Panc1 (cell line): ENCODE measurements at regions not wholly inside any gene's neighbourhood (a gene's known extent, or its start where the extent isn't known, plus 50 kb on each side); places are given as distances from the start of the nearest gene placed in this dataset.

Source experiments
- ATAC-seq: fragments of 200-7000 bp; cut with Tn5 transposase; 2 replicates; pipeline ENCODE4 v1.9.1; 2020; ENCODE audit warnings: mild to moderate bottlenecking, moderate library complexity
- BruUV-seq: library from RNA; stranded (reverse); fragments of 400-500 nt; replicated peaks from 2 replicates; lab custom pipeline; 2021; lab: Mats Ljungman, UMichigan
- CTCF ChIA-PET: fragments of 300-600 bp; sonication (Branson Sonifier 250); formaldehyde crosslinking; loops from one replicate; lab custom pipeline; 2022; ENCODE audit warnings: antibody characterized with exemption; lab: Charles Lee
- POLR2A ChIA-PET: fragments of 300-600 bp; sonication (Branson Sonifier 250); formaldehyde crosslinking; loops from one replicate; lab custom pipeline; 2022; ENCODE audit warnings: antibody characterized with exemption; lab: Charles Lee
- DNase-seq: peaks from one replicate; pipeline ENCODE4 v3.0.0-alpha.2; 2010; ENCODE audit warnings: low read depth, low spot score
- H3K27ac ChIP-seq: 2 replicates; pipeline ENCODE4 v1.5.1; 2011; ENCODE audit warnings: mild to moderate bottlenecking, low read length, inconsistent platforms
- H3K27me3 ChIP-seq: fragments of 200-500 bp; sonication (Bioruptor generic); 2 replicates; pipeline ENCODE4 v1.6.0; 2014; ENCODE audit warnings: low read length, inconsistent platforms; ENCODE audit not compliant: control insufficient read depth, insufficient read depth
- H3K36me3 ChIP-seq: fragments of 200-500 bp; sonication (Bioruptor generic); 2 replicates; pipeline ENCODE4 v1.5.1; 2014; ENCODE audit warnings: inconsistent platforms, mild to moderate bottlenecking, low read length, moderate library complexity; ENCODE audit not compliant: control insufficient read depth, insufficient read depth
- H3K4me1 ChIP-seq: 2 replicates; pipeline ENCODE4 v1.5.1; 2011; ENCODE audit warnings: inconsistent platforms, mild to moderate bottlenecking, low read length, moderate library complexity; ENCODE audit not compliant: control insufficient read depth, insufficient read depth
- H3K4me3 ChIP-seq, 2 experiments: 2 replicates each; pipeline ENCODE4 v1.5.1; 2011 to 2012; ENCODE audit warnings: low read depth in 2 of 2, low read length in 2 of 2, mild to moderate bottlenecking in 2 of 2, inconsistent platforms in 1 of 2, moderate library complexity in 1 of 2
- H3K9me3 ChIP-seq: fragments of 200-500 bp; sonication (Bioruptor generic); 2 replicates; pipeline ENCODE4 v1.5.1; 2014; ENCODE audit warnings: low read depth, mild to moderate bottlenecking, inconsistent platforms, low read length, moderate library complexity; ENCODE audit not compliant: control insufficient read depth, insufficient read depth
- CTCF ChIP-seq: fragments of 450-650 bp; IDR thresholded peaks from 2 replicates; pipeline ENCODE4 v1.5.1; 2017; ENCODE audit warnings: mild to moderate bottlenecking
- POLR2AphosphoS5 ChIP-seq: IDR thresholded peaks from 2 replicates; pipeline ENCODE4 v1.6.1; 2012; ENCODE audit warnings: mild to moderate bottlenecking, low read depth, low read length, moderate library complexity
- SIN3A ChIP-seq: IDR thresholded peaks from 2 replicates; pipeline ENCODE4 v1.6.1; 2012; ENCODE audit warnings: low read depth, mild to moderate bottlenecking, low read length, moderate library complexity, borderline replicate concordance; ENCODE audit not compliant: insufficient read depth
- TCF7L2 ChIP-seq: IDR thresholded peaks from 2 replicates; pipeline ENCODE4 v1.6.1; 2011; ENCODE audit warnings: mild to moderate bottlenecking, low read depth, low read length, inconsistent platforms
- in situ Hi-C: cut with HindIII; loops from 2 replicates; pipeline ENCODE4 v1.10.0; 2016; ENCODE audit warnings: low sequenced_read_pairs, low pct_unique_long_range_greater_than_20kb
- intact Hi-C: fragments of 100-400 bp; cut with micrococcal nuclease; formaldehyde crosslinking; loops from one replicate; pipeline ENCODE4 v1.10.0; 2022; ENCODE audit not compliant: unreplicated experiment
- TF ChIP-seq, protein P1 (sequence below), 2 experiments: IDR thresholded peaks; 2 replicates each; pipeline ENCODE4 v1.6.1; 2011 to 2012; ENCODE audit warnings: low read depth in 2 of 2, control low read depth in 1 of 2, low read length in 1 of 2, mild to moderate bottlenecking in 1 of 2, moderate library complexity in 1 of 2; ENCODE audit not compliant: insufficient read depth in 1 of 2

DNA sequence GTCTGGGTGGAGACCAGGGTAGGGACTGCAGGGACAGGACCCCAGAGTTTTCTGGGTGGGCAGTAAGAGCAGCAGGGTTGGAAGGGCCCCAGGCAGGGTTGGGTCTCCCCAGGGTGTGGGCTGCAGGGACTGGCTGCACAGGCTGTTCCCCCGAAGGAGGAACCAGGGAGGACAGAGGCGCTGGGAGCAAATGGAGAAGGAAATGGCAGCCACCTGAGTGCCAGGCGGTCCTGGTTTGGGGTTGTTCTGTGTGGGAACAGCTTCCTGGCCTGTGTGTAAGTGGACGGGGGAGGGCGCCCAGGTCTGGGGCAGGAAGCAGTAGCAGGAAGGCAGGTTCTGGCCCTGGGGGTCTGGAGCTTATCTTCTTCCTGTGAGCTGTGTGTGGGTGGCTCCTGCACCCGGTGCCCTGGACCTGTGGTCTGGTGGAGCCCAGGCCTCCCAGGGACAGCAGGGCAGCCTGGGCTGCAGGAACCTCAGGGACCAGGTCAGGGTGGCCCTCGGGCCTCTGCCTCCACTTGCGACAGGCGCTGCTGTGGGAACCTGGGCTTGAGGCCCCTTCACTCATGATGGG is 372.8 kb downstream of the TMEM121 start:
- no peaks in the 10 kb centered on the region for H3K4me1 ChIP-seq
- DNase-seq = no peak
- no TSS peak for BruUV-seq
- intact Hi-C loops = no loop called here
- H3K27me3 ChIP-seq = no peaks in the 10 kb centered on the region
- no peak overlapping the region for H3K4me3 ChIP-seq
- in situ Hi-C loops = no loop called here
- CTCF ChIA-PET = no interaction called here
- POLR2A ChIA-PET = no interaction called here
- no peaks in the 10 kb centered on the region for H3K9me3 ChIP-seq
- ATAC-seq = no peak
- H3K27ac ChIP-seq = no peak overlapping the region
- TF ChIP-seq POLR2AphosphoS5 = no peak
- TF ChIP-seq, protein P1, sequence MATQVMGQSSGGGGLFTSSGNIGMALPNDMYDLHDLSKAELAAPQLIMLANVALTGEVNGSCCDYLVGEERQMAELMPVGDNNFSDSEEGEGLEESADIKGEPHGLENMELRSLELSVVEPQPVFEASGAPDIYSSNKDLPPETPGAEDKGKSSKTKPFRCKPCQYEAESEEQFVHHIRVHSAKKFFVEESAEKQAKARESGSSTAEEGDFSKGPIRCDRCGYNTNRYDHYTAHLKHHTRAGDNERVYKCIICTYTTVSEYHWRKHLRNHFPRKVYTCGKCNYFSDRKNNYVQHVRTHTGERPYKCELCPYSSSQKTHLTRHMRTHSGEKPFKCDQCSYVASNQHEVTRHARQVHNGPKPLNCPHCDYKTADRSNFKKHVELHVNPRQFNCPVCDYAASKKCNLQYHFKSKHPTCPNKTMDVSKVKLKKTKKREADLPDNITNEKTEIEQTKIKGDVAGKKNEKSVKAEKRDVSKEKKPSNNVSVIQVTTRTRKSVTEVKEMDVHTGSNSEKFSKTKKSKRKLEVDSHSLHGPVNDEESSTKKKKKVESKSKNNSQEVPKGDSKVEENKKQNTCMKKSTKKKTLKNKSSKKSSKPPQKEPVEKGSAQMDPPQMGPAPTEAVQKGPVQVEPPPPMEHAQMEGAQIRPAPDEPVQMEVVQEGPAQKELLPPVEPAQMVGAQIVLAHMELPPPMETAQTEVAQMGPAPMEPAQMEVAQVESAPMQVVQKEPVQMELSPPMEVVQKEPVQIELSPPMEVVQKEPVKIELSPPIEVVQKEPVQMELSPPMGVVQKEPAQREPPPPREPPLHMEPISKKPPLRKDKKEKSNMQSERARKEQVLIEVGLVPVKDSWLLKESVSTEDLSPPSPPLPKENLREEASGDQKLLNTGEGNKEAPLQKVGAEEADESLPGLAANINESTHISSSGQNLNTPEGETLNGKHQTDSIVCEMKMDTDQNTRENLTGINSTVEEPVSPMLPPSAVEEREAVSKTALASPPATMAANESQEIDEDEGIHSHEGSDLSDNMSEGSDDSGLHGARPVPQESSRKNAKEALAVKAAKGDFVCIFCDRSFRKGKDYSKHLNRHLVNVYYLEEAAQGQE (IDR thresholded peaks at IDR 0.05; ENCODE audit: insufficient read depth in 1 of 2, low read depth in 2 of 2, low read length in 1 of 2) = no peak
- TF ChIP-seq CTCF = no peak
- no peak for TF ChIP-seq SIN3A
- TF ChIP-seq TCF7L2 = no peak
- H3K36me3 ChIP-seq = no peaks in the 10 kb centered on the region

DNA sequence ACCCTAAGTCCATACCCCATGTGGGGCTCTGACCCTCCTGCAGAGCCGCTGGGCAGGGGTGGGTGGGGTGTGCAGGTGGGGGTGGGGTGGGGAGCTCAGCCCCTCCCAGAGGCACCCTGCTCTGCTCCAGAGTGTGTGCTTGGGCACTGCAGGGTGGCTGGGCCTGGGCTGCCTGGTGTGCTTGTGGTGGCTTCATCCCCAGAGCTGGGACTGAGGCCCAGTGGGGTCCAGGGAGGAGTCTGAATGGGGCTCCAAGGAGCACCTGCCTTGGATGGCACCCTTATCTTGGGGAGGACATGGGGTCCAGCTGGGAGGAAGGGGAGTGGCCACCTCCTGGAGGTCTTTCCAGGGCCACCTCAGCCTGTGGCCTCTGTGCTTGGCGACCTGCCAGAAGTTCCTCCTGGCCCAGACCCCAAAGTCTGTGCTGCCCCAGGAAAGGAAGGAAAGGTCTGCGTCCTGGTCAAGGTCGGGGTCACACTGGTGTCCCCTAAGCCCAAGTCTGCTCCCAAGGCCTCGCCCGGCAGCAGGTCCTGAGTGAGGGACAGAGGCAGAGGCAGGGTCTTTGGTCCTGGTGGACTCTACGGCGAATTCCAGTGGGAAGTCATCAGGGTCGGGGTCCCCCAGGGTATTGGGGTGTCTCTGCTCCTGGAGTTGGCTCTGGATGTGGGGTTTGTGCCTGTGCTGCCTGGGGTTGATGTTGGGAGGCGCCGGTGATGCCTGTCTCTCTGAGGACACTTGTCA is 373.4 kb downstream of the TMEM121 start:
- CTCF ChIA-PET = no interaction called here
- TF ChIP-seq POLR2AphosphoS5 (no peak), SIN3A (no peak), CTCF (no peak), TCF7L2 (no peak)
- TF ChIP-seq, protein P1 (IDR thresholded peaks at IDR 0.05; ENCODE audit: insufficient read depth in 1 of 2, low read depth in 2 of 2, low read length in 1 of 2) = no peak
- H3K27me3 ChIP-seq = no peaks in the 10 kb centered on the region
- intact Hi-C loops = no loop called here
- POLR2A ChIA-PET = no interaction called here
- in situ Hi-C loops = no loop called here
- no peak overlapping the region for H3K27ac ChIP-seq
- no peaks in the 10 kb centered on the region for H3K9me3 ChIP-seq
- no peak for ATAC-seq
- no peak overlapping the region for H3K4me3 ChIP-seq
- no peaks in the 10 kb centered on the region for H3K36me3 ChIP-seq
- no peak for DNase-seq
- no TSS peak for BruUV-seq
- no peaks in the 10 kb centered on the region for H3K4me1 ChIP-seq
